ENCODE measurements at regions not wholly inside any gene's neighbourhood (a gene's known extent, or its start where the extent isn't known, plus 50 kb on each side); places are given as distances from the start of the nearest gene placed in this dataset.
A peak's percentile ranks its signal among the peaks of the same experiment; 100 is the strongest.

GRCh38 chr11:103800406-103801114 is 235.9 kb upstream of the DDI1 start:
- peaks cover 2% of the 10 kb centered on the region for H3K27me3 Mint-ChIP-seq (ENCODE audit: insufficient read depth, low read depth)
- no peak overlapping the region for H3K4me3 Mint-ChIP-seq
- Histone ChIP-seq H3K9ac (no peak overlapping the region), H2AFZ (replicated peaks) (peak overlapping the region; percentile 10), H4K20me1 (ENCODE audit: low read depth) (no peaks in the 10 kb centered on the region), H3K4me2 (no peak overlapping the region), H3K36me3 (no peaks in the 10 kb centered on the region), H3K9me3 (ENCODE audit: low read depth) (no peaks in the 10 kb centered on the region), H3K27me3 (no peaks in the 10 kb centered on the region), H3F3A (ENCODE audit: low read depth) (no peaks in the 10 kb centered on the region), H3K27ac (no peak overlapping the region), H3K4me1 (no peaks in the 10 kb centered on the region), H3K79me2 (ENCODE audit: low read depth) (no peaks in the 10 kb centered on the region), H3K4me3 (no peak overlapping the region)
- H3K9me3 Mint-ChIP-seq: no peaks in the 10 kb centered on the region
- no peaks in the 10 kb centered on the region for H3K36me3 Mint-ChIP-seq
- peak overlapping the region; percentile 65 for H3K27ac Mint-ChIP-seq
- no peak for TF ChIP-seq EZH2phosphoT487 (IDR thresholded peaks at IDR 0.05)
- peak; percentile 22 for TF ChIP-seq CTCF (IDR thresholded peaks at IDR 0.05)
- TF ChIP-seq EZH2 (IDR thresholded peaks at IDR 0.05): no peak
- DNase-seq (ENCODE audit: low spot score): peak; percentile 5
- peaks cover 13% of the 10 kb centered on the region for H3K4me1 Mint-ChIP-seq

DNA sequence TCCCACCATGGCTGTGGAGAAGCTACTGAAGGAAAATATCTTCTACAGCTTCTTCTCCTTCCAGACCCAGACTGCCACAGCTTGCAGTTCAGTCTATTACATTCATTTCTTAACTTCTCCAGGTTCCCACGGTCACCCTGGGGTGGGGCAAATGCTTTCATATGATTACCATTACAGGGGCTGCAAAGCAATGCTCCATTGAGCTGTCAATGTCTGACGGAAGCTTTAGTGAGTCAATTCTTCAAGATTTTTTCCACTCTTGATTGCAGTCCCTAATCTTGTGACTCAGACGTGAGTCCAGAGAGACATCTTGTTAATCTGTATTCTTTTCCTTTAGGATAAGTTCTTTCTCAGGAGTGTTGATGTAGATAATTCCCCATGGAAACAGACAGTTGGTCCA is 233.4 kb upstream of the DDI1 start:
- H3K4me1 Mint-ChIP-seq: peaks cover 13% of the 10 kb centered on the region
- Histone ChIP-seq H3K36me3 (no peaks in the 10 kb centered on the region), H3K4me2 (no peak overlapping the region), H3K27me3 (no peaks in the 10 kb centered on the region), H3K4me3 (no peak overlapping the region), H3K9ac (no peak overlapping the region), H3K9me3 (ENCODE audit: low read depth) (no peaks in the 10 kb centered on the region), H4K20me1 (ENCODE audit: low read depth) (no peaks in the 10 kb centered on the region), H3K4me1 (no peaks in the 10 kb centered on the region), H3K27ac (no peak overlapping the region), H3F3A (ENCODE audit: low read depth) (no peaks in the 10 kb centered on the region), H3K79me2 (ENCODE audit: low read depth) (no peaks in the 10 kb centered on the region), H2AFZ (replicated peaks) (no peak overlapping the region)
- no peak for TF ChIP-seq EZH2 (IDR thresholded peaks at IDR 0.05)
- TF ChIP-seq CTCF (IDR thresholded peaks at IDR 0.05): no peak
- TF ChIP-seq EZH2phosphoT487 (IDR thresholded peaks at IDR 0.05): no peak
- H3K9me3 Mint-ChIP-seq: no peaks in the 10 kb centered on the region
- H3K36me3 Mint-ChIP-seq: no peaks in the 10 kb centered on the region
- H3K27ac Mint-ChIP-seq: no peak overlapping the region
- H3K4me3 Mint-ChIP-seq: no peak overlapping the region
- no peak for DNase-seq (ENCODE audit: low spot score)
- H3K27me3 Mint-ChIP-seq (ENCODE audit: insufficient read depth, low read depth): no peaks in the 10 kb centered on the region

DNA sequence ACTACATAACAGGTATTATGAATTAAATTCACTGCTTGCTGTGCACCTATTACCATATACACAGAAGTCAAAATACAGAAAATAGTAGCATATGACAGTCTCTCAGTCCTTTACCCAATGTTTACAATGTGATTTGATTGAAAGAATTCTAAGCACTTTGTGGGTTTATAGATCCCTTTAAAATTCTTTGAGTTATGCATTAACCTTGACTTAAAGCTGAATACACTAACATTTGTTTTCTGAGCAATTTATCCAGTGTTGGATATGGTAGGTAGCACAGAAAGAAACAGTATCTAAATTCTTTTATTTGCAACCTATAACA is 230.8 kb upstream of the DDI1 start:
- H3K36me3 ChIP-seq: no peaks in the 10 kb centered on the region
- Mint-ChIP-seq H3K36me3 (no peaks in the 10 kb centered on the region), H3K4me1 (peaks cover 6% of the 10 kb centered on the region), H3K27ac (no peak overlapping the region), H3K27me3 (ENCODE audit: insufficient read depth, low read depth) (no peaks in the 10 kb centered on the region), H3K9me3 (no peaks in the 10 kb centered on the region), H3K4me3 (no peak overlapping the region)
- no peak overlapping the region for H3K27ac ChIP-seq
- H3K27me3 ChIP-seq: no peaks in the 10 kb centered on the region
- no peaks in the 10 kb centered on the region for H3K79me2 ChIP-seq (ENCODE audit: low read depth)
- H3K4me3 ChIP-seq: no peak overlapping the region
- H3K9ac ChIP-seq: no peak overlapping the region
- no peak for DNase-seq (ENCODE audit: low spot score)
- H4K20me1 ChIP-seq (ENCODE audit: low read depth): no peaks in the 10 kb centered on the region
- H3K9me3 ChIP-seq (ENCODE audit: low read depth): no peaks in the 10 kb centered on the region
- no peaks in the 10 kb centered on the region for H3F3A ChIP-seq (ENCODE audit: low read depth)
- H3K4me2 ChIP-seq: no peak overlapping the region
- no peak for TF ChIP-seq EZH2phosphoT487 (IDR thresholded peaks at IDR 0.05)
- no peak for TF ChIP-seq EZH2 (IDR thresholded peaks at IDR 0.05)
- no peak for TF ChIP-seq CTCF (IDR thresholded peaks at IDR 0.05)
- no peak overlapping the region for H2AFZ ChIP-seq (replicated peaks)
- H3K4me1 ChIP-seq: no peaks in the 10 kb centered on the region
